Common myeloid progenitor, CD34-positive (primary cell): ENCODE measurements at regions not wholly inside any gene's neighbourhood (a gene's known extent, or its start where the extent isn't known, plus 50 kb on each side); places are given as distances from the start of the nearest gene placed in this dataset.

Experiments used
- CTCF ChIA-PET: fragments of 350-600 bp; sonication (Branson Sonifier 250); formaldehyde crosslinking; loops from one replicate; lab custom pipeline; 2021; ENCODE audit warnings: antibody characterized with exemption; lab: Charles Lee
- POLR2A ChIA-PET: fragments of 350-600 bp; sonication (Branson Sonifier 250); formaldehyde crosslinking; loops from one replicate; lab custom pipeline; 2021; ENCODE audit warnings: antibody characterized with exemption; lab: Charles Lee
- DNase-seq, 3 donors: peaks; one replicate each; pipeline versions ENCODE4 v3.0.0 to v3.0.0-alpha.2; 2013
- H3K27ac ChIP-seq, 2 experiments: 1 replicate in 1 of 2; 2 replicates in 1 of 2; pipeline ENCODE4 v1.7.0; 2013; ENCODE audit warnings: inconsistent platforms in 2 of 2, low read length in 2 of 2, mild to moderate bottlenecking in 2 of 2, low read depth in 1 of 2, moderate library complexity in 1 of 2; ENCODE audit not compliant: severe bottlenecking in 2 of 2, insufficient read depth in 1 of 2, poor library complexity in 1 of 2
- H3K27me3 ChIP-seq, 5 experiments: replicated peaks in 2 of 5; 1 replicate in 3 of 5; 2 replicates in 2 of 5; pipeline versions ENCODE4 v1.6.1 to v1.7.0; 2013; ENCODE audit warnings: low read length in 4 of 5, mild to moderate bottlenecking in 2 of 5, moderate library complexity in 2 of 5, inconsistent platforms in 1 of 5; ENCODE audit not compliant: insufficient read depth in 5 of 5, control insufficient read depth in 4 of 5
- H3K36me3 ChIP-seq, 4 experiments: 1 replicate in 2 of 4; 2 replicates in 2 of 4; pipeline versions ENCODE4 v1.6.1 to v1.7.0; 2013; ENCODE audit warnings: low read length in 3 of 4, control low read depth in 1 of 4, mild to moderate bottlenecking in 1 of 4; ENCODE audit not compliant: control insufficient read depth in 4 of 4, insufficient read depth in 4 of 4
- H3K4me1 ChIP-seq, 4 experiments: 1 replicate in 3 of 4; 2 replicates in 1 of 4; pipeline versions ENCODE4 v1.6.1 to v1.7.1; 2013; ENCODE audit warnings: low read length in 3 of 4, mild to moderate bottlenecking in 3 of 4, control low read depth in 1 of 4, inconsistent platforms in 1 of 4, moderate library complexity in 1 of 4; ENCODE audit not compliant: control insufficient read depth in 4 of 4, insufficient read depth in 4 of 4; ENCODE audit errors: control extremely low read depth in 1 of 4
- H3K4me3 ChIP-seq, 7 experiments: 1 replicate in 4 of 7; 2 replicates in 3 of 7; pipeline versions ENCODE4 v1.5.1 to v1.7.0; 2013; ENCODE audit warnings: mild to moderate bottlenecking in 7 of 7, low read length in 6 of 7, moderate library complexity in 6 of 7, inconsistent platforms in 2 of 7, low read depth in 2 of 7, control low read depth in 1 of 7; ENCODE audit not compliant: insufficient read depth in 4 of 7, control insufficient read depth in 1 of 7; ENCODE audit errors: extremely low read depth in 1 of 7
- H3K9me3 ChIP-seq, 5 experiments: 1 replicate in 4 of 5; 2 replicates in 1 of 5; pipeline versions ENCODE4 v1.6.1 to v1.7.1; 2013; ENCODE audit warnings: low read length in 4 of 5, mild to moderate bottlenecking in 2 of 5, inconsistent platforms in 1 of 5, low read depth in 1 of 5, moderate library complexity in 1 of 5; ENCODE audit not compliant: control insufficient read depth in 4 of 5, insufficient read depth in 2 of 5; ENCODE audit errors: control extremely low read depth in 1 of 5
- WGBS: methylation state at CpG from one replicate; pipeline ENCODE4 v1.1.5; 2013; ENCODE audit not compliant: insufficient coverage; 5-methylcytosine and 5-hydroxymethylcytosine counted together

GRCh38 chr14:29069228-29069627, 302.6 kb downstream of the FOXG1 start:
- no peaks in the 10 kb centered on the region for H3K27me3 ChIP-seq
- POLR2A ChIA-PET = no interaction called here
- H3K27ac ChIP-seq = no peak overlapping the region
- CTCF ChIA-PET = no interaction called here
- H3K9me3 ChIP-seq = no peaks in the 10 kb centered on the region
- H3K4me1 ChIP-seq = no peaks in the 10 kb centered on the region
- no peaks in the 10 kb centered on the region for H3K36me3 ChIP-seq
- no CpG with 5 or more reads among the region's 1 CpG for WGBS
- no peak for DNase-seq
- no peak overlapping the region for H3K4me3 ChIP-seq

- no peaks in the 10 kb centered on the region for H3K36me3 ChIP-seq
- CTCF ChIA-PET = interaction anchor here (1.0 kb wide), 1 partner anchor 22 kb away, joined by 3 read pairs; no protein-coding TSS in a partner anchor
- no peaks in the 10 kb centered on the region for H3K4me1 ChIP-seq
- H3K9me3 ChIP-seq = no peaks in the 10 kb centered on the region
- H3K27ac ChIP-seq = no peak overlapping the region
- POLR2A ChIA-PET = no interaction called here
- no peak overlapping the region for H3K4me3 ChIP-seq
- no peak for DNase-seq
- no peaks in the 10 kb centered on the region for H3K27me3 ChIP-seq
Measured at GRCh38 chr14:29075761-29076160, 309.2 kb downstream of the FOXG1 start.

- CTCF ChIA-PET = no interaction called here
- no peak for DNase-seq
- Histone ChIP-seq H3K36me3 (no peaks in the 10 kb centered on the region), H3K27ac (no peak overlapping the region), H3K9me3 (no peaks in the 10 kb centered on the region), H3K4me1 (no peaks in the 10 kb centered on the region), H3K4me3 (no peak overlapping the region), H3K27me3 (no peaks in the 10 kb centered on the region)
- POLR2A ChIA-PET = no interaction called here
- no CpG with 5 or more reads among the region's 2 CpGs for WGBS
Measured at GRCh38 chr14:29077916-29078315, 311.3 kb downstream of the FOXG1 start.

GRCh38 chr14:29078810-29079522, 312.4 kb downstream of the FOXG1 start:
- H3K27me3 ChIP-seq = no peaks in the 10 kb centered on the region
- CTCF ChIA-PET = no interaction called here
- H3K36me3 ChIP-seq = no peaks in the 10 kb centered on the region
- no peaks in the 10 kb centered on the region for H3K9me3 ChIP-seq
- WGBS = 96% methylated on average over 3 of the region's 3 CpGs
- no peak for DNase-seq
- no peak overlapping the region for H3K27ac ChIP-seq
- no peaks in the 10 kb centered on the region for H3K4me1 ChIP-seq
- no peak overlapping the region for H3K4me3 ChIP-seq
- POLR2A ChIA-PET = no interaction called here

GRCh38 chr14:29085546-29085945, 319.0 kb downstream of the FOXG1 start:
- no peaks in the 10 kb centered on the region for H3K9me3 ChIP-seq
- H3K27me3 ChIP-seq = no peaks in the 10 kb centered on the region
- H3K27ac ChIP-seq = no peak overlapping the region
- H3K4me3 ChIP-seq = no peak overlapping the region
- DNase-seq = no peak
- ChIA-PET POLR2A (no interaction called here), CTCF (no interaction called here)
- WGBS = 9% methylated on average over 3 of the region's 3 CpGs
- no peaks in the 10 kb centered on the region for H3K36me3 ChIP-seq
- no peaks in the 10 kb centered on the region for H3K4me1 ChIP-seq

- Histone ChIP-seq H3K27me3 (no peaks in the 10 kb centered on the region), H3K4me1 (no peaks in the 10 kb centered on the region), H3K36me3 (no peaks in the 10 kb centered on the region), H3K4me3 (no peak overlapping the region), H3K9me3 (no peaks in the 10 kb centered on the region), H3K27ac (no peak overlapping the region)
- ChIA-PET CTCF (no interaction called here), POLR2A (no interaction called here)
- DNase-seq = no peak
- WGBS = no CpG with 5 or more reads among the region's 1 CpG
Measured at GRCh38 chr14:29089849-29090248, 323.3 kb downstream of the FOXG1 start.

GRCh38 chr14:29092121-29092520, 325.5 kb downstream of the FOXG1 start:
- Histone ChIP-seq H3K27ac (no peak overlapping the region), H3K4me1 (no peaks in the 10 kb centered on the region), H3K36me3 (no peaks in the 10 kb centered on the region), H3K27me3 (no peaks in the 10 kb centered on the region), H3K9me3 (no peaks in the 10 kb centered on the region), H3K4me3 (no peak overlapping the region)
- POLR2A ChIA-PET = no interaction called here
- CTCF ChIA-PET = no interaction called here
- DNase-seq = no peak
- WGBS = no CpG with 5 or more reads among the region's 4 CpGs
